HEK293 (cell line): ENCODE measurements at regions not wholly inside any gene's neighbourhood (a gene's known extent, or its start where the extent isn't known, plus 50 kb on each side); places are given as distances from the start of the nearest gene placed in this dataset.

Experiments
- CTCF ChIP-seq: fragments of 450-650 bp; formaldehyde crosslinking; IDR thresholded peaks from 2 replicates; pipeline ENCODE4 v1.5.1; 2016; ENCODE audit warnings: missing biosample characterization, missing genetic modification characterization
- PRDM1 ChIP-seq: fragments of 450-650 bp; formaldehyde crosslinking; IDR thresholded peaks from 2 replicates; pipeline ENCODE4; 2016; ENCODE audit warnings: missing biosample characterization, missing genetic modification characterization
- REST ChIP-seq: fragments of 450-650 bp; formaldehyde crosslinking; IDR thresholded peaks from 2 replicates; pipeline ENCODE4 v1.5.1; 2016; ENCODE audit warnings: missing biosample characterization, missing genetic modification characterization
- SP2 ChIP-seq: fragments of 450-650 bp; formaldehyde crosslinking; IDR thresholded peaks from 2 replicates; pipeline ENCODE4 v1.5.1; 2016; ENCODE audit warnings: missing biosample characterization, missing genetic modification characterization
- SP3 ChIP-seq: fragments of 450-650 bp; formaldehyde crosslinking; IDR thresholded peaks from 2 replicates; pipeline ENCODE4 v1.5.1; 2016; ENCODE audit warnings: missing biosample characterization, missing genetic modification characterization
- ZBTB7A ChIP-seq: fragments of 450-650 bp; formaldehyde crosslinking; IDR thresholded peaks from 2 replicates; pipeline ENCODE4 v1.5.1; 2016; ENCODE audit warnings: low read depth, missing biosample characterization, missing genetic modification characterization
- ZNF112 ChIP-seq: fragments of 450-650 bp; formaldehyde crosslinking; IDR thresholded peaks from 2 replicates; pipeline ENCODE4 v1.5.0; 2017; ENCODE audit warnings: missing biosample characterization, missing genetic modification characterization
- ZNF391 ChIP-seq: fragments of 450-650 bp; formaldehyde crosslinking; IDR thresholded peaks from 2 replicates; pipeline ENCODE4 v1.5.1; 2016; ENCODE audit warnings: low read depth, missing biosample characterization, missing genetic modification characterization, borderline replicate concordance
- ZSCAN30 ChIP-seq: fragments of 450-650 bp; IDR thresholded peaks from 2 replicates; pipeline ENCODE4 v1.5.1; 2018; ENCODE audit warnings: missing biosample characterization, mild to moderate bottlenecking, missing genetic modification characterization, moderate library complexity

GRCh38 chr7:97372882-97373281 is 255.4 kb downstream of the SDHAF3 start:
- TF ChIP-seq CTCF (tag by site-specific recombination) = no peak
- no peak for TF ChIP-seq SP3
- no peak for TF ChIP-seq SP2 (tag by site-specific recombination)
- TF ChIP-seq ZSCAN30 (tag by site-specific recombination) = no peak
- TF ChIP-seq REST (tag by site-specific recombination) = no peak
- no peak for TF ChIP-seq ZNF112 (tag by site-specific recombination)
- no peak for TF ChIP-seq PRDM1 (tag by site-specific recombination)
- no peak for TF ChIP-seq ZNF391 (tag by site-specific recombination)
- TF ChIP-seq ZBTB7A (tag by site-specific recombination) = no peak
